PFSK-1 (cell line): ENCODE measurements at regions not wholly inside any gene's neighbourhood (a gene's known extent, or its start where the extent isn't known, plus 50 kb on each side); places are given as distances from the start of the nearest gene placed in this dataset.

ENCODE experiments used
- SIN3A ChIP-seq: IDR thresholded peaks from 2 replicates; pipeline ENCODE4 v1.6.1; 2012; ENCODE audit warnings: mild to moderate bottlenecking, low read length, moderate library complexity, borderline replicate concordance; ENCODE audit not compliant: insufficient read depth
- TAF1 ChIP-seq: IDR thresholded peaks from 2 replicates; pipeline ENCODE4 v1.6.1; 2012; ENCODE audit warnings: low read length, control low read depth, borderline replicate concordance; ENCODE audit not compliant: insufficient read depth

DNA sequence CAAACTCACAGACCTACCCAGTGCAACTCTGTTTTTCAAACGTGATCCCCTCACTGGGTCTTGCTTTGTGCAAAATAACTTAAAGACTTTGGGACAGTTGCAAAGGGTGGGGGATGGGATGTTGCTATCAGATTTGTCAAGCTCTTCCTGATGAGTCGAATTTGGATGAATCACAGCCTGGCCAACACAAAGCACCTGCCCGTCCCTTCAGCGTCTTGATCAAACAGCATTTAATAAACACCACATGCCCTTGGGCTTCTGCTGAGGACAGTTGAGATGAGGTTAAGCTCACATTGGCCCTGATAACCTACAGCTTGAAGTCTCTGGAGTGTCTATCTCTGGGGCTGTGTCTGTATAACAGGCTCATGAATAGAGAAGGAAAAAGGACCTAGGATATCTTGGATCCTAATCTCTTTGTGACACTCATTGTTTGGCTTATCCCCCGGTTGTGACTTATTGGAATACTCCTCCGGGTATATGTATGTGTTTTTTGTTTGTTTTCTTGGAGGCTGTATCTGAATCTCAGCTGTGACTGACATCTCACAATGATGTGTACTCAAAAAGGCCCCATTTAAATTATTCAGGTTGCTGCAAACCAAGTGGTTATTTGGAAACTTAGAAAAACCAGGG is 132.6 kb upstream of the NAMPT start:
- TF ChIP-seq TAF1 (no peak), SIN3A (no peak)
